B cell (primary cell): ENCODE measurements at regions not wholly inside any gene's neighbourhood (a gene's known extent, or its start where the extent isn't known, plus 50 kb on each side); places are given as distances from the start of the nearest gene placed in this dataset.

Experiments used
- CTCF ChIP-seq: fragments of 200-600 bp; IDR thresholded peaks from one replicate; pipeline ENCODE4 v1.8.0; 2022; ENCODE audit warnings: antibody characterized with exemption, mild to moderate bottlenecking
- EZH2 ChIP-seq: IDR thresholded peaks from 2 replicates; pipeline ENCODE4 v1.6.1; 2012; ENCODE audit warnings: borderline replicate concordance, low read depth, mild to moderate bottlenecking, moderate library complexity, low read length; ENCODE audit not compliant: insufficient read depth, poor library complexity, severe bottlenecking

- TF ChIP-seq CTCF (no peak), EZH2 (no peak)
These were observed 442.9 kb downstream of the FOXO1 start for GRCh38 chr13:40223585-40223984.
